ENCODE measurements at regions not wholly inside any gene's neighbourhood (a gene's known extent, or its start where the extent isn't known, plus 50 kb on each side); places are given as distances from the start of the nearest gene placed in this dataset.

GRCh38 chr4:111572470-111572869, 572.8 kb upstream of the FAM241A start:
- no peak for TF ChIP-seq POLR2A (IDR thresholded peaks at IDR 0.05)
- TF ChIP-seq CTCF (IDR thresholded peaks at IDR 0.05), result no peak

All from right lobe of liver (tissue), 4 donors.